ENCODE measurements at regions not wholly inside any gene's neighbourhood (a gene's known extent, or its start where the extent isn't known, plus 50 kb on each side); places are given as distances from the start of the nearest gene placed in this dataset.

- Histone ChIP-seq H3K27ac (ENCODE audit: low read depth, low read length) (no peak overlapping the region), H3K27me3 (ENCODE audit: insufficient read depth, low read length) (no peaks in the 10 kb centered on the region), H3K4me3 (ENCODE audit: low read depth, low read length) (no peak overlapping the region), H3K36me3 (ENCODE audit: insufficient read depth, low read length) (no peaks in the 10 kb centered on the region), H3K79me2 (ENCODE audit: control insufficient read depth, insufficient read depth, low read length, unreplicated experiment) (no peaks in the 10 kb centered on the region), H3K4me1 (ENCODE audit: control insufficient read depth, insufficient read depth, low read length, unreplicated experiment) (peaks cover 20% of the 10 kb centered on the region), H2AFZ (ENCODE audit: low read length, unreplicated experiment) (no peak overlapping the region)
These were observed 124.8 kb downstream of the NUP35 start for GRCh38 chr2:183248866-183249567.

GRCh38 chr2:183250061-183250460, 125.8 kb downstream of the NUP35 start:
- Histone ChIP-seq H2AFZ (ENCODE audit: low read length, unreplicated experiment) (no peak overlapping the region), H3K4me3 (ENCODE audit: low read depth, low read length) (no peak overlapping the region), H3K27ac (ENCODE audit: low read depth, low read length) (no peak overlapping the region), H3K4me1 (ENCODE audit: control insufficient read depth, insufficient read depth, low read length, unreplicated experiment) (peaks cover 20% of the 10 kb centered on the region), H3K36me3 (ENCODE audit: insufficient read depth, low read length) (no peaks in the 10 kb centered on the region), H3K79me2 (ENCODE audit: control insufficient read depth, insufficient read depth, low read length, unreplicated experiment) (no peaks in the 10 kb centered on the region), H3K27me3 (ENCODE audit: insufficient read depth, low read length) (no peaks in the 10 kb centered on the region)

GRCh38 chr2:183250472-183250871, 126.2 kb downstream of the NUP35 start:
- H3K27ac ChIP-seq (ENCODE audit: low read depth, low read length): no peak overlapping the region
- H3K27me3 ChIP-seq (ENCODE audit: insufficient read depth, low read length): no peaks in the 10 kb centered on the region

GRCh38 chr2:183253441-183254130, 129.3 kb downstream of the NUP35 start:
- H3K4me1 ChIP-seq (ENCODE audit: control insufficient read depth, insufficient read depth, low read length, unreplicated experiment): peaks cover 20% of the 10 kb centered on the region
- no peak overlapping the region for H3K4me3 ChIP-seq (ENCODE audit: low read depth, low read length)
- H3K27ac ChIP-seq (ENCODE audit: low read depth, low read length): no peak overlapping the region
- no peaks in the 10 kb centered on the region for H3K79me2 ChIP-seq (ENCODE audit: control insufficient read depth, insufficient read depth, low read length, unreplicated experiment)
- H3K27me3 ChIP-seq (ENCODE audit: insufficient read depth, low read length): no peaks in the 10 kb centered on the region
- no peaks in the 10 kb centered on the region for H3K36me3 ChIP-seq (ENCODE audit: insufficient read depth, low read length)
- H2AFZ ChIP-seq (ENCODE audit: low read length, unreplicated experiment): no peak overlapping the region

More at GRCh38 chr2:183250472-183250871, 126.2 kb downstream of the NUP35 start:
- H3K79me2 ChIP-seq (ENCODE audit: control insufficient read depth, insufficient read depth, low read length, unreplicated experiment): no peaks in the 10 kb centered on the region
- no peak overlapping the region for H2AFZ ChIP-seq (ENCODE audit: low read length, unreplicated experiment)
- H3K4me1 ChIP-seq (ENCODE audit: control insufficient read depth, insufficient read depth, low read length, unreplicated experiment): peaks cover 20% of the 10 kb centered on the region
- H3K4me3 ChIP-seq (ENCODE audit: low read depth, low read length): no peak overlapping the region
- H3K36me3 ChIP-seq (ENCODE audit: insufficient read depth, low read length): no peaks in the 10 kb centered on the region

- peaks cover 3% of the 10 kb centered on the region for H3K4me1 ChIP-seq (ENCODE audit: control insufficient read depth, insufficient read depth, low read length, unreplicated experiment)
- H3K4me3 ChIP-seq (ENCODE audit: low read depth, low read length): no peak overlapping the region
- H3K36me3 ChIP-seq (ENCODE audit: insufficient read depth, low read length): no peaks in the 10 kb centered on the region
- H2AFZ ChIP-seq (ENCODE audit: low read length, unreplicated experiment): no peak overlapping the region
- H3K27ac ChIP-seq (ENCODE audit: low read depth, low read length): no peak overlapping the region
- H3K79me2 ChIP-seq (ENCODE audit: control insufficient read depth, insufficient read depth, low read length, unreplicated experiment): no peaks in the 10 kb centered on the region
- no peaks in the 10 kb centered on the region for H3K27me3 ChIP-seq (ENCODE audit: insufficient read depth, low read length)
These were observed 131.2 kb downstream of the NUP35 start for GRCh38 chr2:183255411-183255810.

GRCh38 chr2:183259921-183260320, 135.7 kb downstream of the NUP35 start:
- Histone ChIP-seq H3K4me1 (ENCODE audit: control insufficient read depth, insufficient read depth, low read length, unreplicated experiment) (no peaks in the 10 kb centered on the region), H3K36me3 (ENCODE audit: insufficient read depth, low read length) (no peaks in the 10 kb centered on the region), H3K4me3 (ENCODE audit: low read depth, low read length) (no peak overlapping the region), H2AFZ (ENCODE audit: low read length, unreplicated experiment) (no peak overlapping the region), H3K79me2 (ENCODE audit: control insufficient read depth, insufficient read depth, low read length, unreplicated experiment) (no peaks in the 10 kb centered on the region), H3K27ac (ENCODE audit: low read depth, low read length) (no peak overlapping the region), H3K27me3 (ENCODE audit: insufficient read depth, low read length) (no peaks in the 10 kb centered on the region)

- H3K79me2 ChIP-seq (ENCODE audit: control insufficient read depth, insufficient read depth, low read length, unreplicated experiment): no peaks in the 10 kb centered on the region
- no peak overlapping the region for H3K4me3 ChIP-seq (ENCODE audit: low read depth, low read length)
- no peak overlapping the region for H3K27ac ChIP-seq (ENCODE audit: low read depth, low read length)
- no peaks in the 10 kb centered on the region for H3K36me3 ChIP-seq (ENCODE audit: insufficient read depth, low read length)
- H2AFZ ChIP-seq (ENCODE audit: low read length, unreplicated experiment): no peak overlapping the region
- H3K27me3 ChIP-seq (ENCODE audit: insufficient read depth, low read length): no peaks in the 10 kb centered on the region
- H3K4me1 ChIP-seq (ENCODE audit: control insufficient read depth, insufficient read depth, low read length, unreplicated experiment): no peaks in the 10 kb centered on the region
These were observed 136.3 kb downstream of the NUP35 start for GRCh38 chr2:183260527-183260926.

- Histone ChIP-seq H3K4me1 (ENCODE audit: control insufficient read depth, insufficient read depth, low read length, unreplicated experiment) (no peaks in the 10 kb centered on the region), H3K27ac (ENCODE audit: low read depth, low read length) (no peak overlapping the region), H2AFZ (ENCODE audit: low read length, unreplicated experiment) (no peak overlapping the region), H3K4me3 (ENCODE audit: low read depth, low read length) (no peak overlapping the region), H3K36me3 (ENCODE audit: insufficient read depth, low read length) (no peaks in the 10 kb centered on the region), H3K27me3 (ENCODE audit: insufficient read depth, low read length) (no peaks in the 10 kb centered on the region), H3K79me2 (ENCODE audit: control insufficient read depth, insufficient read depth, low read length, unreplicated experiment) (no peaks in the 10 kb centered on the region)
These were observed 140.8 kb downstream of the NUP35 start for GRCh38 chr2:183264890-183265535.

GRCh38 chr2:183267148-183267827, 143.0 kb downstream of the NUP35 start:
- H3K36me3 ChIP-seq (ENCODE audit: insufficient read depth, low read length): no peaks in the 10 kb centered on the region
- H3K79me2 ChIP-seq (ENCODE audit: control insufficient read depth, insufficient read depth, low read length, unreplicated experiment): no peaks in the 10 kb centered on the region
- no peak overlapping the region for H2AFZ ChIP-seq (ENCODE audit: low read length, unreplicated experiment)
- H3K4me3 ChIP-seq (ENCODE audit: low read depth, low read length): no peak overlapping the region
- no peak overlapping the region for H3K27ac ChIP-seq (ENCODE audit: low read depth, low read length)
- no peaks in the 10 kb centered on the region for H3K27me3 ChIP-seq (ENCODE audit: insufficient read depth, low read length)
- H3K4me1 ChIP-seq (ENCODE audit: control insufficient read depth, insufficient read depth, low read length, unreplicated experiment): no peaks in the 10 kb centered on the region

GRCh38 chr2:183269956-183270355, 145.7 kb downstream of the NUP35 start:
- H3K79me2 ChIP-seq (ENCODE audit: control insufficient read depth, insufficient read depth, low read length, unreplicated experiment): no peaks in the 10 kb centered on the region
- no peaks in the 10 kb centered on the region for H3K36me3 ChIP-seq (ENCODE audit: insufficient read depth, low read length)
- no peak overlapping the region for H3K4me3 ChIP-seq (ENCODE audit: low read depth, low read length)
- H3K27ac ChIP-seq (ENCODE audit: low read depth, low read length): no peak overlapping the region
- H3K27me3 ChIP-seq (ENCODE audit: insufficient read depth, low read length): no peaks in the 10 kb centered on the region
- no peaks in the 10 kb centered on the region for H3K4me1 ChIP-seq (ENCODE audit: control insufficient read depth, insufficient read depth, low read length, unreplicated experiment)
- no peak overlapping the region for H2AFZ ChIP-seq (ENCODE audit: low read length, unreplicated experiment)

Measured in ACC112 (cell line).